GM10266 (cell line): ENCODE measurements at regions not wholly inside any gene's neighbourhood (a gene's known extent, or its start where the extent isn't known, plus 50 kb on each side); places are given as distances from the start of the nearest gene placed in this dataset.

Source experiments
- DNase-seq: peaks from one replicate; pipeline ENCODE4 v3.0.0; 2012; ENCODE audit errors: extremely low spot score
- TF ChIP-seq, protein P1 (sequence below): IDR thresholded peaks from 2 replicates; pipeline ENCODE4 v1.5.1; 2012; ENCODE audit warnings: mild to moderate bottlenecking, low read depth; ENCODE audit not compliant: control insufficient read depth, insufficient read depth; ENCODE audit errors: missing control alignments

DNA sequence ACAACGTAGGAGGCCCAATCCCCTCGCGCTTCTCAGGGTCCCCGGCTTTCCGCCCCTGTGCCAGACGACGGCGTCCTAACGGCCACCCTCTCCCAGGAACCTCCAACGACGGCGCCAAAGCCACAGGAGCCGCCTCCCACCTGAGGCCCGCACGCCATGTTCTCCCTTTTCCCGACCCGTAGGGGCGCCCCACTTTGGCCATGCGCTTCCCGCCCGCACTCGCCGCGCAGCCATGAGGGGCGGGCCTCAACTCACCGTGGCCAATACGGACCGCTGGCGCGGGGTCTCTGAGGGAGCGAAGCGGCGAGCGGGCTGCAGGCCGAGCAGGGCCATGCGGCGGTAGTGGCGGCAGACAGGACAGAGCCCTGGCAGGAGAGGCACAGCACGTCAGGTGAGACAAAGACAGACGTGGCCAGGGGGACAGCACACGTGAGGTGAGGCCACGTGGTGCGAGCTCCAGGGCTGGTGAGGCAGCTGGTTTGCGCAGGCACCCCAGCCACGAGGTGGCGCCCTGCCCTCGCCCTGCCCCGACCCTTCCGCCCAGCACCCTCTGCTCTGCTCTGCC lies 1005.5 kb upstream of the PTPRD start:
- no peak for DNase-seq
- TF ChIP-seq, protein P1, sequence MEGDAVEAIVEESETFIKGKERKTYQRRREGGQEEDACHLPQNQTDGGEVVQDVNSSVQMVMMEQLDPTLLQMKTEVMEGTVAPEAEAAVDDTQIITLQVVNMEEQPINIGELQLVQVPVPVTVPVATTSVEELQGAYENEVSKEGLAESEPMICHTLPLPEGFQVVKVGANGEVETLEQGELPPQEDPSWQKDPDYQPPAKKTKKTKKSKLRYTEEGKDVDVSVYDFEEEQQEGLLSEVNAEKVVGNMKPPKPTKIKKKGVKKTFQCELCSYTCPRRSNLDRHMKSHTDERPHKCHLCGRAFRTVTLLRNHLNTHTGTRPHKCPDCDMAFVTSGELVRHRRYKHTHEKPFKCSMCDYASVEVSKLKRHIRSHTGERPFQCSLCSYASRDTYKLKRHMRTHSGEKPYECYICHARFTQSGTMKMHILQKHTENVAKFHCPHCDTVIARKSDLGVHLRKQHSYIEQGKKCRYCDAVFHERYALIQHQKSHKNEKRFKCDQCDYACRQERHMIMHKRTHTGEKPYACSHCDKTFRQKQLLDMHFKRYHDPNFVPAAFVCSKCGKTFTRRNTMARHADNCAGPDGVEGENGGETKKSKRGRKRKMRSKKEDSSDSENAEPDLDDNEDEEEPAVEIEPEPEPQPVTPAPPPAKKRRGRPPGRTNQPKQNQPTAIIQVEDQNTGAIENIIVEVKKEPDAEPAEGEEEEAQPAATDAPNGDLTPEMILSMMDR = no peak

DNA sequence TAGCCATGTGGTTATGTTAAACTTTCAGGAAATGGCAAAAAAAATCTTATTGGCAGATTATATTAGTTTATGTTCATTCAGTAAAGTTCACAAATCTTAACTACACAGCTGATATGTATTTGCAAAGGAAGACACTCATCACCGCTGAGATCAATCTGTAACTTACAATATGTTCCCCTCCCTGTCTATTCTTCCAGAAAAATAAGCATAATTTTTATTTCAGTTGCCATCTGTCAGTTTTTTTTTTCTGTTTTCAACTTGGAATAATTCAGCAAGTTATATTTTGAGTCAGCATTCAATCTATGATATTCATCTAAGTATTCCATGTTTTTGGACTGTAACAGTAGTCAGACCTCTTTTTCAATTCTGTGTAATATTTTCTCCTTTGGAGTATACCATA lies 1019.9 kb upstream of the PTPRD start:
- TF ChIP-seq, protein P1 = no peak
- no peak for DNase-seq

DNA sequence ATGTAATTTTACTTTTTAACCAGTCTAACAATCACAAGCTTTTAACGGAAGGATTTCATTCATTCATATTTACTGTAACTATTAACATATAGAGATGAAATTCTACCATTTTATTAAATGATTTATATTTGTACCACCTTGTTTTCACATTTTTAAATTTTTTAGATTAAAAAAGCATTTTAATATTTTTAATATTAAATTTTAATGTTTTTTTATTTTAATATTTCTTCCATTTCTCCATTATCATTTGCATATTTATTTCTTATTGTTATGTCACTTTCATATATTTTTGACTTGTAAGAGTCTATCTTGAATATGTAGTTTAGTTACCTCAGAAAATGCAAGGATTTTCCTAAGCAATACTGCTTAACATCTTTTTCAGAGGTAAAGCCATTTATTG lies 1034.0 kb upstream of the PTPRD start:
- TF ChIP-seq, protein P1 = no peak

DNA sequence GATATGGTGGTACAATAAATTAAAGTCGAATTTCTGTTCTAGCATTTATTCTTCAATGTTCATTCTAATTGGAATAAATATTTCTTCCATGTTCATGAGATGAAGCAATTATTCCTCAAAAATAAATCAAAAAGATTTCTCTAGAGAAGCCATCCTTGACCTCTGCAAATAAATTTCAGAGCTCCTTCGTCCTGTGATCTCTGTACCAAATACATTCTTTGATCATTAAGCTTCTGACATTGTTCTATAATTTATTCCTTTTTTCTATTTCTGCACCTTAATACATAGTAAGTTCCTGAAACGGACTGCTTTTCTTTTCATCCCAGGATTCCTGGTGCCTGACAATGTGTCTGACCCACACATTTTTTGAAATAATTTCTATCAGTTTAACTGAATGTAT lies 1039.3 kb upstream of the TYRP1 start:
- TF ChIP-seq, protein P1 = no peak
- no peak for DNase-seq

More for the DNA sequence above, 1034.0 kb upstream of the PTPRD start:
- DNase-seq = no peak

DNA sequence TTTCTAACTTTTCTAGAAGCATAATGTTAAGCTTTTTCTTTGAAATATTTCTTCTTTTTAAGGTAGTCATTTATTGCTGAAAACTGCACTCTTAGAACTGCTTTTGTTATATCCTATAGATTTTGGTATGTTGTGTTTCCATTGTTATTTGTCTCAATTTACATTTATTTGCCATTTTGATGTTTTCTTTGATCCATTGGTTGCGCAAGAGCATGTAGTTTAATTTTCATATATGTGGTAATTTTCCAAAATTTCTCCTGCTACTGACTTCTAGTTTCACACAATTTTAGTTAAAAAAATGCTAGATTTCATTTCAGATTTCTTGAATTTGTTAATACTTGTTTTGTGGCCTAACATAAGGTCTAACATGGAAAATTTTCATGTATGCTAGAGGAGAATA lies 1029.3 kb upstream of the TYRP1 start:
- DNase-seq = no peak
- TF ChIP-seq, protein P1 = no peak

DNA sequence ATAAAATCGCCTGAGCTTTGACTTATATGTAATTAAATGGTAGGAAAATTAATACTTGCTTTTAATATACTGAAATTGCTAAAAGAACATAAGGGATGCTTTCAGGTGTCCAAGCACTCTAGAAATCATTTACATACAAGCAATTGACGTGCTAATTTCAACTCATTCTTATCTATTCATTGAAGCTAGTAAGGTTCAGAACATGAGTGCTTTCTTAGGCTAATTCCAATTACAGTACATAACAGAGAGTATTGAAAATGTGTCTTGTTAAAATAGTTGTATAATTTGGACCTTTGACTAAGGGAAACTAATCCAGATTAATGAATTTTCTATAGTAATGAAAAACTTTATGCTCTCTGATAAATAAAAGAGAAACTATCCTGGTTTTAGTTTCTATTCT lies 1016.4 kb upstream of the TYRP1 start:
- TF ChIP-seq, protein P1 = no peak
- no peak for DNase-seq

DNA sequence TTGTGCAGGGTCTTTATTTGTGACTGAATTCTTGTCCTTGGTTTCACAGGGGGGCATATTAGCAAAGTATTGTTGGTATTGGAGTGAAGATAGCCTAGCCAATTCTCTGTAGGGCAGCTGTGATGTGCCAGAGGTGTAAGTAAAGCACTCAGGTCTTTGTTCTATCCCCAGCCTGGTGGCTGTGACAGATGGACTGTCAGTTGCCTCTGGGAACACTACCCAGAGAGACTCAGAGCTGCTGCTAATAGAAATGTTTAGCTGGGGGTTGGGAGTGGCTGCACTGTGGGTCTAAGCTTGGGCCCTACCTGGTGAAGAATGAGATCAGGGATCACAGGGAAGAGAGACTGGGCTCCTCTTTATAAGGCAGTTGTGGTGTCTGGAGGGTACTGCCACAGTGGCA lies 1006.5 kb upstream of the TYRP1 start:
- TF ChIP-seq, protein P1 = no peak
- no peak for DNase-seq
